Loucy (cell line): ENCODE measurements at regions not wholly inside any gene's neighbourhood (a gene's known extent, or its start where the extent isn't known, plus 50 kb on each side); places are given as distances from the start of the nearest gene placed in this dataset.

ENCODE experiments used
- H2AFZ ChIP-seq: fragments of 200-600 bp; sonication (generic); 2 replicates; pipeline ENCODE4 v1.6.0; 2016; ENCODE audit warnings: antibody characterized with exemption, mild to moderate bottlenecking, low read length, moderate library complexity
- H3F3A ChIP-seq: fragments of 200-600 bp; 2 replicates; pipeline ENCODE4 v1.6.0; 2016; ENCODE audit warnings: antibody characterized with exemption, low read depth, mild to moderate bottlenecking
- H3K27me3 ChIP-seq: fragments of 200-600 bp; sonication (generic); 2 replicates; pipeline ENCODE4 v1.6.1; 2014; ENCODE audit warnings: low read length, mild to moderate bottlenecking; ENCODE audit not compliant: insufficient read depth, poor library complexity, severe bottlenecking
- H3K36me3 ChIP-seq: fragments of 200-600 bp; sonication (generic); 2 replicates; pipeline ENCODE4 v1.6.1; 2016; ENCODE audit warnings: low read length; ENCODE audit not compliant: insufficient read depth
- H3K4me1 ChIP-seq: fragments of 200-600 bp; sonication (generic); 2 replicates; pipeline ENCODE4 v1.5.1; 2014; ENCODE audit warnings: low read length, mild to moderate bottlenecking; ENCODE audit not compliant: insufficient read depth, poor library complexity, severe bottlenecking
- H3K4me2 ChIP-seq: fragments of 200-600 bp; sonication (generic); 2 replicates; pipeline ENCODE4 v1.6.0; 2014; ENCODE audit warnings: antibody characterized with exemption, low read length, low read depth, mild to moderate bottlenecking; ENCODE audit not compliant: poor library complexity, severe bottlenecking
- H3K4me3 ChIP-seq: fragments of 200-600 bp; sonication (generic); 2 replicates; pipeline ENCODE4 v1.5.1; 2014; ENCODE audit warnings: low read length, mild to moderate bottlenecking, mixed read lengths; ENCODE audit not compliant: poor library complexity, severe bottlenecking
- H3K79me2 ChIP-seq: fragments of 200-600 bp; sonication (generic); 2 replicates; pipeline ENCODE4 v1.6.1; 2014; ENCODE audit warnings: low read length; ENCODE audit not compliant: insufficient read depth
- H3K9ac ChIP-seq: fragments of 200-600 bp; sonication (generic); 2 replicates; pipeline ENCODE4 v1.6.0; 2014; ENCODE audit warnings: mild to moderate bottlenecking, low read depth, low read length, moderate library complexity; ENCODE audit not compliant: poor library complexity, severe bottlenecking
- H3K9me2 ChIP-seq: fragments of 200-600 bp; sonication (generic); replicated peaks from 2 replicates; pipeline ENCODE4 v1.6.1; 2016; ENCODE audit warnings: low read depth, low read length, mixed read lengths
- H3K9me3 ChIP-seq: fragments of 200-600 bp; sonication (generic); 2 replicates; pipeline ENCODE4 v1.6.1; 2014; ENCODE audit warnings: mild to moderate bottlenecking, antibody characterized with exemption, low read length, low read depth; ENCODE audit not compliant: insufficient read depth
- H4K20me1 ChIP-seq: fragments of 200-600 bp; sonication (generic); 2 replicates; pipeline ENCODE4 v1.6.0; 2014; ENCODE audit warnings: antibody characterized with exemption, low read length, mild to moderate bottlenecking; ENCODE audit not compliant: insufficient read depth, poor library complexity, severe bottlenecking
- CTCF ChIP-seq: fragments of 200-600 bp; sonication (generic); conservative IDR thresholded peaks from 2 replicates; pipeline ENCODE4 v1.5.1; 2014; ENCODE audit warnings: mild to moderate bottlenecking, antibody characterized with exemption, low read length
- EZH2phosphoT487 ChIP-seq: fragments of 200-600 bp; IDR thresholded peaks from 2 replicates; pipeline ENCODE4 v1.6.1; 2018; ENCODE audit warnings: antibody characterized with exemption, mild to moderate bottlenecking, moderate library complexity, borderline replicate concordance

GRCh38 chr14:25666877-25667276 lies 616.9 kb upstream of the STXBP6 start:
- no peak for TF ChIP-seq CTCF
- H3K9me2 ChIP-seq, result no peaks in the 10 kb centered on the region
- no peaks in the 10 kb centered on the region for H3K4me1 ChIP-seq
- H3K4me3 ChIP-seq, result no peak overlapping the region
- no peak overlapping the region for H3K9ac ChIP-seq
- no peaks in the 10 kb centered on the region for H3K79me2 ChIP-seq
- H3K4me2 ChIP-seq, result no peak overlapping the region
- H4K20me1 ChIP-seq, result no peaks in the 10 kb centered on the region
- H3K36me3 ChIP-seq, result no peaks in the 10 kb centered on the region
- no peaks in the 10 kb centered on the region for H3F3A ChIP-seq
- H2AFZ ChIP-seq, result no peak overlapping the region
- H3K9me3 ChIP-seq, result no peaks in the 10 kb centered on the region
- no peaks in the 10 kb centered on the region for H3K27me3 ChIP-seq

GRCh38 chr14:25658988-25659387 lies 609.0 kb upstream of the STXBP6 start:
- TF ChIP-seq EZH2phosphoT487, result no peak
- Histone ChIP-seq H3K9ac (no peak overlapping the region), H3K9me3 (no peaks in the 10 kb centered on the region)

GRCh38 chr14:25630447-25630846 lies 580.5 kb upstream of the STXBP6 start:
- Histone ChIP-seq H3K4me1 (no peaks in the 10 kb centered on the region), H3K27me3 (no peaks in the 10 kb centered on the region), H3K4me2 (no peak overlapping the region), H3K9me2 (no peaks in the 10 kb centered on the region), H3K9me3 (no peaks in the 10 kb centered on the region), H3K36me3 (no peaks in the 10 kb centered on the region), H3K79me2 (no peaks in the 10 kb centered on the region), H2AFZ (no peak overlapping the region), H4K20me1 (no peaks in the 10 kb centered on the region), H3F3A (no peaks in the 10 kb centered on the region), H3K9ac (no peak overlapping the region), H3K4me3 (no peak overlapping the region)
- no peak for TF ChIP-seq CTCF
- no peak for TF ChIP-seq EZH2phosphoT487

More at GRCh38 chr14:25658988-25659387, 609.0 kb upstream of the STXBP6 start:
- Histone ChIP-seq H3K79me2 (no peaks in the 10 kb centered on the region), H3K36me3 (no peaks in the 10 kb centered on the region), H3K4me3 (no peak overlapping the region), H3K4me1 (no peaks in the 10 kb centered on the region), H3K4me2 (no peak overlapping the region), H3K9me2 (no peaks in the 10 kb centered on the region), H2AFZ (no peak overlapping the region), H3K27me3 (no peaks in the 10 kb centered on the region), H4K20me1 (no peaks in the 10 kb centered on the region), H3F3A (no peaks in the 10 kb centered on the region)

- Histone ChIP-seq H3K9ac (no peak overlapping the region), H3K36me3 (no peaks in the 10 kb centered on the region), H3F3A (no peaks in the 10 kb centered on the region), H3K4me1 (no peaks in the 10 kb centered on the region), H3K4me2 (no peak overlapping the region), H4K20me1 (no peaks in the 10 kb centered on the region), H3K9me3 (no peaks in the 10 kb centered on the region), H3K27me3 (no peaks in the 10 kb centered on the region), H2AFZ (no peak overlapping the region), H3K79me2 (no peaks in the 10 kb centered on the region), H3K4me3 (no peak overlapping the region), H3K9me2 (no peaks in the 10 kb centered on the region)
- TF ChIP-seq CTCF (no peak), EZH2phosphoT487 (no peak)
These were observed 579.0 kb upstream of the STXBP6 start for GRCh38 chr14:25628978-25629377.
